OCI-LY3 (cell line): ENCODE measurements at regions not wholly inside any gene's neighbourhood (a gene's known extent, or its start where the extent isn't known, plus 50 kb on each side); places are given as distances from the start of the nearest gene placed in this dataset.

Experiments
- H2AFZ ChIP-seq: fragments of 200-600, 300-600 bp; shearing (Covaris generic); 2 replicates; pipeline ENCODE4 v1.6.0; 2014; ENCODE audit warnings: antibody characterized with exemption, low read depth, low read length
- H3K27ac ChIP-seq: fragments of 200-600, 300-600 bp; sonication (generic); 2 replicates; pipeline ENCODE4 v1.5.1; 2014; ENCODE audit warnings: mild to moderate bottlenecking, low read length, moderate library complexity, mixed read lengths
- H3K27me3 ChIP-seq: fragments of 200-600, 300-600 bp; sonication (generic); 2 replicates; pipeline ENCODE4 v1.6.1; 2014; ENCODE audit warnings: low read depth, low read length, mixed read lengths
- H3K36me3 ChIP-seq: fragments of 200-600, 300-600 bp; sonication (generic); replicated peaks from 2 replicates; pipeline ENCODE3; 2014; ENCODE audit warnings: low read depth, low read length, mixed read lengths
- H3K4me1 ChIP-seq: fragments of 300-600, 200-600 bp; sonication (generic); 2 replicates; pipeline ENCODE4 v1.6.1; 2014; ENCODE audit warnings: low read length, mixed read lengths
- H3K4me2 ChIP-seq: fragments of 200-600, 300-600 bp; sonication (generic); 2 replicates; pipeline ENCODE4 v1.6.1; 2014; ENCODE audit warnings: low read length, mixed read lengths
- H3K4me3 ChIP-seq: fragments of 300-600, 200-600 bp; sonication (generic); 2 replicates; pipeline ENCODE4 v1.5.1; 2014; ENCODE audit warnings: antibody characterized with exemption, mild to moderate bottlenecking, low read length, moderate library complexity
- H3K79me2 ChIP-seq: fragments of 300-600, 200-600 bp; shearing (Covaris generic); 2 replicates; pipeline ENCODE4 v1.6.1; 2014; ENCODE audit warnings: mild to moderate bottlenecking, low read length, mixed read lengths
- H3K9ac ChIP-seq: fragments of 300-600, 200-600 bp; shearing (Covaris generic); 2 replicates; pipeline ENCODE4 v1.6.0; 2014; ENCODE audit warnings: mild to moderate bottlenecking, low read length, moderate library complexity
- H3K9me3 ChIP-seq: fragments of 200-600, 300-600 bp; shearing (Covaris generic); 2 replicates; pipeline ENCODE4 v1.6.1; 2014; ENCODE audit warnings: low read length, mixed read lengths; ENCODE audit not compliant: insufficient read depth
- H4K20me1 ChIP-seq: fragments of 200-600, 300-600 bp; sonication (generic); 2 replicates; pipeline ENCODE4 v1.6.1; 2016; ENCODE audit warnings: low read length, mixed read lengths; ENCODE audit not compliant: insufficient read depth
- EZH2phosphoT487 ChIP-seq: fragments of 200-600 bp; shearing (Covaris generic); IDR thresholded peaks from 2 replicates; pipeline ENCODE4 v1.6.1; 2018; ENCODE audit warnings: antibody characterized with exemption, mixed run types, low read depth
- TF ChIP-seq, protein P1 (sequence below): fragments of 200-600, 300-600 bp; sonication (generic); IDR thresholded peaks from 2 replicates; pipeline ENCODE4 v1.5.1; 2014; ENCODE audit warnings: antibody characterized with exemption, low read length, low read depth

DNA sequence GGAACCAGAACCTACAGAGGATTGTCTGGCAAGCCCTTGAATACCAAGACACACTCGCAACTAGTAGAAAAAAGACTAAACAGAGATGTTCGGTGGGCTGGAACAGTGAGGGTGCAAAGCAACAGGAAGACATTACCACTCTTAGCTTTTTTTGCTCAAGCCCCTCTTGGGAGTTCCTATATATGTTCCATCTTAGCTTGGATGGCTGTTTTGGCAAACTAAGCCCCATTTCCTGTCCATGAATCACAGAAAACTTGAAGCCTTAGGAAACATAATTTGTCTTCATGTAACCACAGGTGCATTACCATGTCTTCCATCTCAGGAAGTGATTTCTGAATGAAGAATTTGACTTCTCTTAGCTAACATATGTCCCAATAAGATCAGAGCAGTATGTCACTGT lies 446.3 kb downstream of the OLFM4 start:
- Histone ChIP-seq H4K20me1 (no peaks in the 10 kb centered on the region), H3K79me2 (no peaks in the 10 kb centered on the region), H3K9me3 (no peaks in the 10 kb centered on the region), H3K27ac (no peak overlapping the region), H2AFZ (no peak overlapping the region), H3K4me3 (no peak overlapping the region), H3K4me2 (no peak overlapping the region), H3K36me3 (peaks cover 2% of the 10 kb centered on the region), H3K4me1 (peaks cover 39% of the 10 kb centered on the region), H3K9ac (no peak overlapping the region), H3K27me3 (no peaks in the 10 kb centered on the region)
- TF ChIP-seq, protein P1, sequence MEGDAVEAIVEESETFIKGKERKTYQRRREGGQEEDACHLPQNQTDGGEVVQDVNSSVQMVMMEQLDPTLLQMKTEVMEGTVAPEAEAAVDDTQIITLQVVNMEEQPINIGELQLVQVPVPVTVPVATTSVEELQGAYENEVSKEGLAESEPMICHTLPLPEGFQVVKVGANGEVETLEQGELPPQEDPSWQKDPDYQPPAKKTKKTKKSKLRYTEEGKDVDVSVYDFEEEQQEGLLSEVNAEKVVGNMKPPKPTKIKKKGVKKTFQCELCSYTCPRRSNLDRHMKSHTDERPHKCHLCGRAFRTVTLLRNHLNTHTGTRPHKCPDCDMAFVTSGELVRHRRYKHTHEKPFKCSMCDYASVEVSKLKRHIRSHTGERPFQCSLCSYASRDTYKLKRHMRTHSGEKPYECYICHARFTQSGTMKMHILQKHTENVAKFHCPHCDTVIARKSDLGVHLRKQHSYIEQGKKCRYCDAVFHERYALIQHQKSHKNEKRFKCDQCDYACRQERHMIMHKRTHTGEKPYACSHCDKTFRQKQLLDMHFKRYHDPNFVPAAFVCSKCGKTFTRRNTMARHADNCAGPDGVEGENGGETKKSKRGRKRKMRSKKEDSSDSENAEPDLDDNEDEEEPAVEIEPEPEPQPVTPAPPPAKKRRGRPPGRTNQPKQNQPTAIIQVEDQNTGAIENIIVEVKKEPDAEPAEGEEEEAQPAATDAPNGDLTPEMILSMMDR = no peak
- no peak for TF ChIP-seq EZH2phosphoT487

DNA sequence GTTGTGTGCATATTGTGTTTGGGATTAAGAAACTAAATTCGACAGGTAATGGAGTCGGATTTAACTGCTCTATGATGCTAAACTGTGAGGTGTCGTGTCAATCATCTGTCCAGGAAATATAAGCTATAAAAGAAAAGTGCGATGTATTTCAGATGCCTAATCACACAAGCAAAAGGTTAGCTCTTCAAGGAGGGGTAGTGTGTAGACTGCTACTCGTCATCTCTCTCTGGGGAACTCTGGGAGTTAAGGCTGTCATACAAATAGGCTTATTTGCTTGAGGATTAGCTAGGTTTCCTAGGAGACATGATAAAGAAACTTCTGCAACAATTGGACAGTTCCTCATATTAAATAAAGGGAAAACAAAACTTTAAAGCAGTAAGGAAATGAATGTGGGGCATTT lies 462.1 kb downstream of the OLFM4 start:
- no peaks in the 10 kb centered on the region for H3K4me1 ChIP-seq
- no peaks in the 10 kb centered on the region for H4K20me1 ChIP-seq
- no peak overlapping the region for H3K27ac ChIP-seq
- no peak overlapping the region for H3K9ac ChIP-seq
- no peaks in the 10 kb centered on the region for H3K27me3 ChIP-seq
- H3K9me3 ChIP-seq = no peaks in the 10 kb centered on the region
- TF ChIP-seq EZH2phosphoT487 = no peak
- TF ChIP-seq, protein P1 = no peak
- no peak overlapping the region for H2AFZ ChIP-seq
- H3K79me2 ChIP-seq = no peaks in the 10 kb centered on the region
- H3K4me3 ChIP-seq = no peak overlapping the region
- no peaks in the 10 kb centered on the region for H3K36me3 ChIP-seq
- no peak overlapping the region for H3K4me2 ChIP-seq

DNA sequence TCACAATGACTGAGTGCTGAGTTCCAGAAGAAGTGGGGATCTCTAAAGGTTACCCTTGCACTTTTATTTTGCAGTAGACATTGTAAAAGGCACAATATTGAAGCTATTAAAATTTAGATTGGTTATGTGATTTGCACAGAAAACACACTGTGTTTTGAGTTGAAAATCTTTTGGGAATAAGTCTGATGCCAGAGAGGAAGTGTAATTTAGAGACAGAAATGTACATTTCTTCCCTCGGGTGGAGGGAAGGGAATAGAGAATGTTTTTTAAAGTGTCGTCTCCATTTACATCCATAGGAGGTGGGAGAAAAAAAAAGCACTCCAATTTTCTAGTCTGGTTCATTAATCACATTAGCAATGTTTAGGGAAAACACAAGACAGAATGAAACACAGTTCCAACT lies 465.8 kb downstream of the OLFM4 start:
- TF ChIP-seq, protein P1 = no peak
- TF ChIP-seq EZH2phosphoT487 = no peak
- Histone ChIP-seq H3K9ac (no peak overlapping the region), H3K79me2 (no peaks in the 10 kb centered on the region), H4K20me1 (no peaks in the 10 kb centered on the region), H2AFZ (no peak overlapping the region), H3K9me3 (no peaks in the 10 kb centered on the region), H3K4me1 (no peaks in the 10 kb centered on the region), H3K27me3 (no peaks in the 10 kb centered on the region), H3K4me2 (no peak overlapping the region), H3K4me3 (no peak overlapping the region), H3K36me3 (no peaks in the 10 kb centered on the region), H3K27ac (no peak overlapping the region)

DNA sequence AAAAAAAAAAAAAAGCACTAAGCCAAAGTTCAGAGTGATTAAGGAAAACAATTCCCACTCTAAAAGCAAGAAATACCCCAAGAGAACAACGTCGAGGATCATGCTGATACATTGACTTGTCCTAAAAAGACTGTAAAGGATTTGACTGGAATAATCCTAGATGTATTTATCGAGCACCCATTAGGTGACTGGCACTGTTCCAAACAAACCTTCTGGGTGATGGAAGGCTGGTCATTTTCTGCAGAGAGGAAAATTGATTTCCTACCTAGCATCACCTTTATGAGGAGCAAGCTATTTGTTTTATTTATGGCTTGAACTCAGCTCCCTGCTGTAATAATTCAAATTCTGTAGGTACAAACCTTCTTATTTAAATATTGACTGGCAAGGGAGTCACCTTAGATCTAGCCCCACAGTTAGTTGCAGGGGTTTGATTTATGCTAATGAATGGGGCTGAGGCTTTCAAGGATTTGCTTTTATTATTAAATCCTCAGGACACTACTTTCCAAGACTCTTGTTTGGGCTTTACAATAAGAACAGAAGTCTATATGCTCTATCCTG lies 471.0 kb downstream of the OLFM4 start:
- Histone ChIP-seq H3K79me2 (no peaks in the 10 kb centered on the region), H3K9me3 (no peaks in the 10 kb centered on the region), H2AFZ (no peak overlapping the region), H3K4me2 (no peak overlapping the region), H3K4me3 (no peak overlapping the region), H3K27ac (no peak overlapping the region), H3K27me3 (no peaks in the 10 kb centered on the region), H3K4me1 (peaks cover 11% of the 10 kb centered on the region), H4K20me1 (no peaks in the 10 kb centered on the region), H3K9ac (no peak overlapping the region), H3K36me3 (no peaks in the 10 kb centered on the region)
- TF ChIP-seq EZH2phosphoT487 = no peak
- TF ChIP-seq, protein P1 = no peak
